Activated naive CD8-positive, alpha-beta T cell (primary cell): ENCODE measurements at regions not wholly inside any gene's neighbourhood (a gene's known extent, or its start where the extent isn't known, plus 50 kb on each side); places are given as distances from the start of the nearest gene placed in this dataset.

Experiments used
- H3K27ac Mint-ChIP-seq: one replicate; pipeline ENCODE4 v1.8.0; 2021; ENCODE audit warnings: mixed read lengths
- H3K27me3 Mint-ChIP-seq: one replicate; pipeline ENCODE4 v1.8.0; 2021; ENCODE audit warnings: mixed read lengths
- H3K36me3 Mint-ChIP-seq: one replicate; pipeline ENCODE4 v1.8.0; 2021; ENCODE audit warnings: mixed read lengths
- H3K4me1 Mint-ChIP-seq: one replicate; pipeline ENCODE4 v1.8.0; 2021; ENCODE audit warnings: low read depth, mixed read lengths
- H3K4me3 Mint-ChIP-seq: one replicate; pipeline ENCODE4 v1.8.0; 2021; ENCODE audit warnings: mild to moderate bottlenecking, mixed read lengths
- H3K9me3 Mint-ChIP-seq: one replicate; pipeline ENCODE4 v1.8.0; 2021; ENCODE audit warnings: low read depth, mixed read lengths

GRCh38 chr21:28224191-28224726, 768.4 kb downstream of the LTN1 start:
- no peaks in the 10 kb centered on the region for H3K9me3 Mint-ChIP-seq
- peaks cover 1% of the 10 kb centered on the region for H3K27me3 Mint-ChIP-seq
- H3K27ac Mint-ChIP-seq, result no peak overlapping the region
- no peaks in the 10 kb centered on the region for H3K36me3 Mint-ChIP-seq
- no peaks in the 10 kb centered on the region for H3K4me1 Mint-ChIP-seq
- H3K4me3 Mint-ChIP-seq, result no peak overlapping the region

DNA sequence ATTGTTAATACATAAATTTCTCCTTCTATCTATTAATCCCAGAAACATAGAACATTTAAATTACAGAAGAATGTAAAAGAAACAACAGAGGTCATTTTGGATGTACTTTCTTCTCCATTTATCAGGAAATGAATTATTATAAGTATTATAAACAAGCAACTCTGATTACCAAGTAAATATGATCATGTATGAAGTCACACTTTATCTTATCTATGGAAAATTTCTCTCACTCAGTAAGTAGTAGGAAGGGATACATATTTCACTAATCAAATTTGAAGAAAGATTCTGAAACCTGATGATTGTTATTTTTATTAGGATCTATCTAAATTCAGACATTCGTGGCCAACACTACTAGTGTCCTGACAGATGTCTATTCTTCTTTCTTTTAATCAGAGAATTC, 770.7 kb downstream of the LTN1 start:
- Mint-ChIP-seq H3K4me1 (no peaks in the 10 kb centered on the region), H3K4me3 (no peak overlapping the region), H3K27me3 (no peaks in the 10 kb centered on the region), H3K9me3 (no peaks in the 10 kb centered on the region), H3K36me3 (no peaks in the 10 kb centered on the region), H3K27ac (no peak overlapping the region)

DNA sequence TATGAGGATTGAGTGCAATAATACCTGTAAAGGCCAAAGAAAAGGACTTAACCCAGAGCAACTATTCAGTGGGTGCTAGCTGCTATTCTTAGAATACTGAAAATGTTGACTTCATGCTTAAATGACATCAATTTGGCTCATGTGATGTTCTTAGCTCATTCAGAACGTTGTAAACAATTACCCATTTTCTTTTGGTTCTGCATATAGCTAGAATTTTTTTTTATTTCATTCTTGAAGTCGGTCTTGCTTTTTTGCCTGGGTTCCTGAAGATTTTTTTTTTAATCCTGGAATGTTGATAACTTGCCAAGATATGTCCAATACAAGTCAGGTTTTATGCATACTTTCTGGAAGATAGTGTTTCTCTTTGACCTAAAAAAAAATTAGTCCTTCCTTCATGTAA, 772.0 kb downstream of the LTN1 start:
- no peaks in the 10 kb centered on the region for H3K36me3 Mint-ChIP-seq
- H3K27me3 Mint-ChIP-seq, result no peaks in the 10 kb centered on the region
- H3K27ac Mint-ChIP-seq, result no peak overlapping the region
- H3K4me3 Mint-ChIP-seq, result no peak overlapping the region
- no peaks in the 10 kb centered on the region for H3K4me1 Mint-ChIP-seq
- H3K9me3 Mint-ChIP-seq, result no peaks in the 10 kb centered on the region

DNA sequence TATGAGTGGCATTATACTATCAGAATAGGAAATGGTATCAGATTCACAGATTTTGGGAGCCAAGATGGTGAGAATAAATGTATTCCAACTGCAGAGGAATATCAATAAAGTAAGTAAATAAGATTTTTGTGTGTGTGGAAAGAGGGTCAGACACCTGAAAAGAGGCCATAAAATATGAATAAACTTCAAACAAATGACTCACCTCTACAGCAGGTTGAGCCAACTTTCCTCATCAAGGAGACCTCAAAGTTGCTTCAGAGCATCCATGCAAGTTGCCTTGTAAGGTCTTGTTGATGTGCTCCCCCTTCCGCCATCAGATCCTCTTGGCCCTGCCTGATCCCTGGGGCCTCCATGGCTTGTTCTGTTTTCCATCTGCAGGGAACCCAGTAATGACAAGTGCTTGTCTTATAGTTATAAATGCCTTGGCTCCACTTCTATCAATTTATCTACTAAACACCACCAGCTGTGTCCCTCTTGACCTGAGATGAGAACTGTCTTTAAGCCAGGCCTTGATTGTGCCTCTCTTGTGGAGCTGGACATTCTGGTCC, 775.6 kb downstream of the LTN1 start:
- H3K27me3 Mint-ChIP-seq, result no peaks in the 10 kb centered on the region
- H3K4me3 Mint-ChIP-seq, result no peak overlapping the region
- H3K27ac Mint-ChIP-seq, result no peak overlapping the region
- no peaks in the 10 kb centered on the region for H3K9me3 Mint-ChIP-seq
- no peaks in the 10 kb centered on the region for H3K4me1 Mint-ChIP-seq
- no peaks in the 10 kb centered on the region for H3K36me3 Mint-ChIP-seq

DNA sequence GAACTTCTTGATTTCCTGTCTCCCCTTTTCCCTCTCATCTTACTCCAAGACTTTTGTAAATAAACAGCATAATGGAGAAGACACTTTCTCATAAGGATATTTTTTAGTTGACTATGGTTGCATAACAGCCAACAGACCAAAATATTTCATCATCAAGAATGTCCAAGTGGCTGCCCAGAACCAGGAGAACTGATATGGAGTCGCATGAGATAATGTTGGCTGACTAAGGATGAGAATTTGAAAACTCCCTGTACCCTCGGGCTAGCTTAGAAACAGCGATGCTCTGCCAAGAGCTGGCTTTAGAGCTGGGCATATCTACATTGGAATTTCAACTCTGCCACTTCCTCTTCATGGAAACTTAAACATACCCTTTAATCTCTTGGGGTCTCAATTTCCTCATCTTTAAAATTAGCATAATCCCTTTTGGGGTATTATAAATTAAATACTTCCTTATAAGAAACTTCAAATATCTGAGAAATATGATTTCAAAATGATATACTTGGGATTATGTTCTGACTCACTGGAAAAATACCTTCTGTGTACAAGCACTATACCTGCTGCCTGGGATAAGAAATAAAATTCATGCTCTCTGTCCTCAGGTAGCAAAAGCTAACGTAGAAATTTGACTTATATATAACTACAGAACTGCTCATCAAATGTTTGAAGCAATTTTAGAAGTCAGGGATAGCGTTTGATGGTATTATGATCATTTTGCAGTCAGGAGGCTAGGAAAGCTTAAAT, 777.3 kb downstream of the LTN1 start:
- Mint-ChIP-seq H3K9me3 (no peaks in the 10 kb centered on the region), H3K4me1 (no peaks in the 10 kb centered on the region), H3K27ac (no peak overlapping the region), H3K36me3 (no peaks in the 10 kb centered on the region), H3K4me3 (no peak overlapping the region), H3K27me3 (no peaks in the 10 kb centered on the region)

- H3K27ac Mint-ChIP-seq, result no peak overlapping the region
- no peaks in the 10 kb centered on the region for H3K9me3 Mint-ChIP-seq
- no peaks in the 10 kb centered on the region for H3K27me3 Mint-ChIP-seq
- H3K36me3 Mint-ChIP-seq, result no peaks in the 10 kb centered on the region
- H3K4me1 Mint-ChIP-seq, result no peaks in the 10 kb centered on the region
- no peak overlapping the region for H3K4me3 Mint-ChIP-seq
Measured at GRCh38 chr21:28214786-28215185, 777.9 kb downstream of the LTN1 start.

GRCh38 chr21:28213261-28213660, 779.4 kb downstream of the LTN1 start:
- Mint-ChIP-seq H3K9me3 (no peaks in the 10 kb centered on the region), H3K27ac (no peak overlapping the region), H3K36me3 (no peaks in the 10 kb centered on the region), H3K4me3 (no peak overlapping the region), H3K27me3 (no peaks in the 10 kb centered on the region), H3K4me1 (no peaks in the 10 kb centered on the region)

- H3K9me3 Mint-ChIP-seq, result no peaks in the 10 kb centered on the region
- H3K36me3 Mint-ChIP-seq, result no peaks in the 10 kb centered on the region
- no peak overlapping the region for H3K4me3 Mint-ChIP-seq
- no peaks in the 10 kb centered on the region for H3K27me3 Mint-ChIP-seq
- no peak overlapping the region for H3K27ac Mint-ChIP-seq
- H3K4me1 Mint-ChIP-seq, result no peaks in the 10 kb centered on the region
Measured at GRCh38 chr21:28212061-28212460, 780.6 kb downstream of the LTN1 start.

GRCh38 chr21:28207436-28208173, 785.1 kb downstream of the LTN1 start:
- Mint-ChIP-seq H3K9me3 (no peaks in the 10 kb centered on the region), H3K36me3 (no peaks in the 10 kb centered on the region), H3K27me3 (no peaks in the 10 kb centered on the region), H3K27ac (no peak overlapping the region), H3K4me3 (no peak overlapping the region), H3K4me1 (no peaks in the 10 kb centered on the region)

GRCh38 chr21:28200726-28201125, 792.0 kb downstream of the LTN1 start:
- Mint-ChIP-seq H3K27ac (no peak overlapping the region), H3K27me3 (no peaks in the 10 kb centered on the region), H3K36me3 (no peaks in the 10 kb centered on the region), H3K9me3 (no peaks in the 10 kb centered on the region), H3K4me3 (no peak overlapping the region), H3K4me1 (no peaks in the 10 kb centered on the region)

DNA sequence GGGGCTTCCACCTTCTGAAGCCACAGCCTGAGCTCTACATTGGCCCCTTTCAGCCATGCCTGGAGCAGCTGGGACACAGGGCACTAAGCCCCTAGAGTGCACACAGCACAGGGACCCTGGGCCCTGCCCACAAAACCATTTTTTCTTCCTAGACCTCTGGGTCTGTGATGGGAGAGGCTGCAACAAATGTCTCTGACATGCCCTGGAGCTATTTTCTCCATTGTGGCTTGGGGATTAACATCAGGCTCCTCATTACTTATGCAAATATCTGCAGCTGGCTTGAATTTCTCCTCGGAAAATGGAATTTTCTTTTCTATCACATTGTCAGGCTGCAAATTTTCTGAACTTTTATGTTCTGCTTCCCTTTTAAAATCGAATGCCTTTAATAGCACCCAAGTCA, 795.7 kb downstream of the LTN1 start:
- Mint-ChIP-seq H3K27me3 (no peaks in the 10 kb centered on the region), H3K4me1 (no peaks in the 10 kb centered on the region), H3K27ac (no peak overlapping the region), H3K36me3 (no peaks in the 10 kb centered on the region), H3K9me3 (peaks cover 14% of the 10 kb centered on the region), H3K4me3 (no peak overlapping the region)

GRCh38 chr21:28193189-28193588, 799.5 kb downstream of the LTN1 start:
- Mint-ChIP-seq H3K9me3 (peaks cover 14% of the 10 kb centered on the region), H3K27ac (no peak overlapping the region), H3K27me3 (no peaks in the 10 kb centered on the region), H3K4me1 (no peaks in the 10 kb centered on the region), H3K36me3 (no peaks in the 10 kb centered on the region), H3K4me3 (no peak overlapping the region)

DNA sequence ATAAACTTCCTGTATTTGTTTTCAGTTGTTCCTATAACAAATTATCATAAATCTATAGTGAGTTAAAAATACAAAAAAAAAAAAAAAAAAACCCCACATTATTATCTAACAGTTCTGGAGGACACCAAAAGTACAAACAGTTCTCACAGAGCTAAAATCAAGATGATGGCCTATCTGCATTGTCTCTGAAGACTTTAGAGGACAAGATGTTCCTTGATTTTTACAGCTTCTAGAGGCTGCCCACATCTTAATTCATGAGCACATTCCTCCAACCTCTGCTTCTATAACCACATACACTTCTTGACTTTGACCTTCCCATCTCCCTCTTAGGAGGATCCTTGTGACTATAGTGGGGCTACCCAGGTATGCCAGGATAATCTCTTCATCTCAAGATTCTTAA, 806.1 kb downstream of the LTN1 start:
- Mint-ChIP-seq H3K4me3 (no peak overlapping the region), H3K27ac (no peak overlapping the region), H3K4me1 (no peaks in the 10 kb centered on the region), H3K36me3 (no peaks in the 10 kb centered on the region), H3K9me3 (no peaks in the 10 kb centered on the region), H3K27me3 (no peaks in the 10 kb centered on the region)

DNA sequence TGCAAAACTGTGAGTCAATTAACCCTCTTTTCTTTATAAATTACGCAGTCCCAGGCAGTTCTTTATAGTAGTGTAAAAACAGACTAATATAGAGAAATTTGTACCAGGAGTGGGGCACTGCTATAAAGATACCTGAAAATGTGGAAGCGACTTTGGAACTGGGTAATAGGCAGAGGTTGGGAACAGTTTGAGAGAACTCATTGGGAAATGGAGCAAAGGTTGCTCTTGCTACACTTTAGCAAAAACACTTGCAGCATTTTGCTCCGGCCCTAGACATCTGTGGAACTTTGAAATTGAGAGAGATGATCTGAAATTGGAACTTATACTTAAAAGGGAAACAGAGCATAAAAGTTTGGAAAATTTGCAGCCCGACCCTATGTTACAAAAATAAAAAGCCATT, 810.9 kb downstream of the LTN1 start:
- Mint-ChIP-seq H3K27ac (no peak overlapping the region), H3K36me3 (no peaks in the 10 kb centered on the region), H3K27me3 (no peaks in the 10 kb centered on the region), H3K9me3 (no peaks in the 10 kb centered on the region), H3K4me3 (no peak overlapping the region), H3K4me1 (no peaks in the 10 kb centered on the region)

- no peaks in the 10 kb centered on the region for H3K27me3 Mint-ChIP-seq
- H3K27ac Mint-ChIP-seq, result no peak overlapping the region
- no peaks in the 10 kb centered on the region for H3K4me1 Mint-ChIP-seq
- no peaks in the 10 kb centered on the region for H3K36me3 Mint-ChIP-seq
- no peaks in the 10 kb centered on the region for H3K9me3 Mint-ChIP-seq
- no peak overlapping the region for H3K4me3 Mint-ChIP-seq
Measured at GRCh38 chr21:28179136-28179535, 813.5 kb downstream of the LTN1 start.
